HepG2 (cell line): ENCODE measurements at regions not wholly inside any gene's neighbourhood (a gene's known extent, or its start where the extent isn't known, plus 50 kb on each side); places are given as distances from the start of the nearest gene placed in this dataset.

ENCODE experiments used
- KLF12 ChIP-seq: sonication (generic); formaldehyde crosslinking; IDR thresholded peaks from 2 replicates; pipeline ENCODE4 v1.4.0; 2020; ENCODE audit warnings: missing genetic modification reagents, borderline replicate concordance
- MAFG ChIP-seq: sonication (generic); formaldehyde crosslinking; IDR thresholded peaks from 2 replicates; pipeline ENCODE4 v1.5.1; 2020; ENCODE audit warnings: mild to moderate bottlenecking, missing genetic modification reagents
- POLR2A ChIP-seq, 2 experiments: IDR thresholded peaks; 2 replicates each; pipeline ENCODE4 v1.6.1; 2011; ENCODE audit warnings: low read depth in 2 of 2, low read length in 2 of 2, mild to moderate bottlenecking in 1 of 2, moderate library complexity in 1 of 2; ENCODE audit not compliant: insufficient read depth in 1 of 2
- SP1 ChIP-seq, 2 experiments: fragments of 450-650 bp in 1 of 2; sonication (generic) in 1 of 2; formaldehyde crosslinking in 1 of 2; IDR thresholded peaks; 2 replicates each; pipeline versions ENCODE4 v1.4.0 to v1.6.1; 2016 to 2020; ENCODE audit warnings: missing genetic modification reagents in 1 of 2
- ZNF160 ChIP-seq: sonication (generic); formaldehyde crosslinking; IDR thresholded peaks from 2 replicates; pipeline ENCODE4 v1.8.0; 2022; ENCODE audit warnings: mild to moderate bottlenecking, inconsistent platforms, missing genetic modification reagents
- ZNF766 ChIP-seq: sonication (generic); formaldehyde crosslinking; IDR thresholded peaks from 2 replicates; pipeline ENCODE4 v1.5.0; 2020; ENCODE audit warnings: missing genetic modification reagents, borderline replicate concordance

DNA sequence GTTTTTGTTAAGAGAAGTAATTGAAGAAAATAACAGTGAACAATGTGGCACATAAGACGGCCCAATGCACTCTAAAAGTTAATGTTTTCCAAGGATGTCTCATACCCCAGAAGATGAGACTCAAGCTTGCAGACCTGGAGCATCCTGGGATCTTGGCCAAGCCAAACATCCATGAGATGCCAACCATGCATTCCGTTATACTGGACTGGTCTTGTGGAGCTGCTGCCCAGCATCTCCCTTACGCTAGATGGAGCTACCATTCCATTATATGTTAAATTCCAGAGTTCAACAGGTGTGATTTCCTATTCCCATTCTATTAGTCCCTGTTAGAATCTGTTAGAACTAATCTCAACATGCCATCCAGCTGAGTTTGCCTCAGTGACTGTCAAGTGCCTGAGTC lies 181.8 kb downstream of the PDCD6IP start:
- no peak for TF ChIP-seq ZNF160 (CRISPR knock-in tag)
- TF ChIP-seq MAFG, result no peak
- no peak for TF ChIP-seq SP1 (IDR thresholded peaks at IDR 0.05)
- TF ChIP-seq SP1 (CRISPR knock-in tag; IDR thresholded peaks at IDR 0.05), result no peak
- no peak for TF ChIP-seq POLR2A (IDR thresholded peaks at IDR 0.05; ENCODE audit: insufficient read depth in 1 of 2, low read depth in 2 of 2, low read length in 2 of 2)
- no peak for TF ChIP-seq ZNF766 (CRISPR knock-in tag)
- no peak for TF ChIP-seq KLF12 (CRISPR knock-in tag)
